ENCODE measurements at regions not wholly inside any gene's neighbourhood (a gene's known extent, or its start where the extent isn't known, plus 50 kb on each side); places are given as distances from the start of the nearest gene placed in this dataset.
"Not testable (repeated sequence)": the region's sequence is repeated elsewhere in the genome, so short reads cannot be mapped to it uniquely, and the experiment has no call there.

DNA sequence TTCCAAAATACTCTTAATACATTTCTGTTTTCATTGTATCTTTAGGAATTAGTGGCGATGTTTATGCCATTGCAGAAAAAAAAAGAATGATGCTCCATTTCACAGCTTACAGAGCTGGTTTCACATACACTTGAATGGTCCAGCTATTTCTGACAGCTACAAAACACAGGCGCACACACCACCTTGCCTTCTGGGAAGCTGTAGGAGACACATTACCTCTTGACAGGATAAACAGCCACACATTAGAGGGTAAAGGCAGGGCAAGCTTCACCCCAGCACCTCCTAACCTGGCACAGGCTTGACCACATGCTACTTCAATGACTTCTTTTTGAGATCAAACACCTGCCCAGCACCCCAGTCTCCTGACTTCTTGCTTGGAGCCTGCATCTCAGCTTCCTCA is 73.2 kb upstream of the PLGLB2 start:
- TF ChIP-seq, protein P1, sequence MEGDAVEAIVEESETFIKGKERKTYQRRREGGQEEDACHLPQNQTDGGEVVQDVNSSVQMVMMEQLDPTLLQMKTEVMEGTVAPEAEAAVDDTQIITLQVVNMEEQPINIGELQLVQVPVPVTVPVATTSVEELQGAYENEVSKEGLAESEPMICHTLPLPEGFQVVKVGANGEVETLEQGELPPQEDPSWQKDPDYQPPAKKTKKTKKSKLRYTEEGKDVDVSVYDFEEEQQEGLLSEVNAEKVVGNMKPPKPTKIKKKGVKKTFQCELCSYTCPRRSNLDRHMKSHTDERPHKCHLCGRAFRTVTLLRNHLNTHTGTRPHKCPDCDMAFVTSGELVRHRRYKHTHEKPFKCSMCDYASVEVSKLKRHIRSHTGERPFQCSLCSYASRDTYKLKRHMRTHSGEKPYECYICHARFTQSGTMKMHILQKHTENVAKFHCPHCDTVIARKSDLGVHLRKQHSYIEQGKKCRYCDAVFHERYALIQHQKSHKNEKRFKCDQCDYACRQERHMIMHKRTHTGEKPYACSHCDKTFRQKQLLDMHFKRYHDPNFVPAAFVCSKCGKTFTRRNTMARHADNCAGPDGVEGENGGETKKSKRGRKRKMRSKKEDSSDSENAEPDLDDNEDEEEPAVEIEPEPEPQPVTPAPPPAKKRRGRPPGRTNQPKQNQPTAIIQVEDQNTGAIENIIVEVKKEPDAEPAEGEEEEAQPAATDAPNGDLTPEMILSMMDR (IDR thresholded peaks at IDR 0.05; ENCODE audit: insufficient read depth, low read length) = not testable (repeated sequence)
- TF ChIP-seq GABPA (IDR thresholded peaks at IDR 0.05; ENCODE audit: low read depth) = not testable (repeated sequence)
